NCI-H1092 treated with DMSO at 0.1 percent for 48 hours (cell line): ENCODE measurements at regions not wholly inside any gene's neighbourhood (a gene's known extent, or its start where the extent isn't known, plus 50 kb on each side); places are given as distances from the start of the nearest gene placed in this dataset.
"Not testable (repeated sequence)": the region's sequence is repeated elsewhere in the genome, so short reads cannot be mapped to it uniquely, and the experiment has no call there.

Experiments
- DNase-seq: peaks from one replicate; lab custom pipeline; 2025; lab: John Stamatoyannopoulos, UW

GRCh38 chr21:34219334-34220060, 144.3 kb upstream of the KCNE2 start:
- no peak for DNase-seq

GRCh38 chr21:34220556-34221195, 143.1 kb upstream of the KCNE2 start:
- no peak for DNase-seq

GRCh38 chr21:34221331-34222030, 142.3 kb upstream of the KCNE2 start:
- DNase-seq: no peak

GRCh38 chr21:34222031-34222335, 141.8 kb upstream of the KCNE2 start:
- no peak for DNase-seq

- DNase-seq: no peak
Measured at GRCh38 chr21:34223376-34223775, 140.4 kb upstream of the KCNE2 start.

GRCh38 chr21:34227386-34227852, 136.4 kb upstream of the KCNE2 start:
- no peak for DNase-seq

GRCh38 chr21:34228792-34229191, 135.0 kb upstream of the KCNE2 start:
- DNase-seq: no peak

GRCh38 chr21:34229353-34229752, 134.5 kb upstream of the KCNE2 start:
- no peak for DNase-seq

- DNase-seq: not testable (repeated sequence)
Measured at GRCh38 chr21:34233741-34234140, 130.1 kb upstream of the KCNE2 start.

- no peak for DNase-seq
Measured at GRCh38 chr21:34235514-34235913, 128.3 kb upstream of the KCNE2 start.

- DNase-seq: no peak
Measured at GRCh38 chr21:34242973-34243372, 120.8 kb upstream of the KCNE2 start.

GRCh38 chr21:34243562-34243961, 120.2 kb upstream of the KCNE2 start:
- DNase-seq: peak; percentile 31

- DNase-seq: no peak
Measured at GRCh38 chr21:34252751-34253150, 111.1 kb upstream of the KCNE2 start.

- DNase-seq: no peak
Measured at GRCh38 chr21:34255073-34255472, 108.7 kb upstream of the KCNE2 start.

GRCh38 chr21:34260277-34261008, 103.4 kb upstream of the KCNE2 start:
- DNase-seq: no peak

- DNase-seq: no peak
Measured at GRCh38 chr21:34261841-34262468, 101.9 kb upstream of the KCNE2 start.

GRCh38 chr21:34262469-34262845, 101.3 kb upstream of the KCNE2 start:
- no peak for DNase-seq

- DNase-seq: no peak
Measured at GRCh38 chr21:34263629-34264028, 100.2 kb upstream of the KCNE2 start.

- no peak for DNase-seq
Measured at GRCh38 chr21:34266351-34266750, 97.5 kb upstream of the KCNE2 start.

- no peak for DNase-seq
Measured at GRCh38 chr21:34268493-34268892, 95.3 kb upstream of the KCNE2 start.

- no peak for DNase-seq
Measured at GRCh38 chr21:34270411-34270810, 93.4 kb upstream of the KCNE2 start.

- DNase-seq: no peak
Measured at GRCh38 chr21:34271189-34271851, 92.5 kb upstream of the KCNE2 start.
